ENCODE measurements at regions not wholly inside any gene's neighbourhood (a gene's known extent, or its start where the extent isn't known, plus 50 kb on each side); places are given as distances from the start of the nearest gene placed in this dataset.
"Not testable (repeated sequence)": the region's sequence is repeated elsewhere in the genome, so short reads cannot be mapped to it uniquely, and the experiment has no call there.

GRCh38 chr15:69554279-69554961 is 101.8 kb downstream of the RPLP1 start:
- DNase-seq, result no peak

- no peak for DNase-seq
These were observed 102.5 kb downstream of the RPLP1 start for GRCh38 chr15:69555080-69555479.

GRCh38 chr15:69556344-69556743 is 103.7 kb downstream of the RPLP1 start:
- DNase-seq, result no peak

GRCh38 chr15:69557020-69557706 is 104.5 kb downstream of the RPLP1 start:
- DNase-seq, result no peak

- no peak for DNase-seq
These were observed 105.2 kb downstream of the RPLP1 start for GRCh38 chr15:69557707-69558409.

GRCh38 chr15:69559440-69560190 is 107.0 kb downstream of the RPLP1 start:
- no peak for DNase-seq

GRCh38 chr15:69561071-69561784 is 108.6 kb downstream of the RPLP1 start:
- no peak for DNase-seq

GRCh38 chr15:69562116-69562515 is 109.5 kb downstream of the RPLP1 start:
- DNase-seq, result no peak

GRCh38 chr15:69562564-69562963 is 109.9 kb downstream of the RPLP1 start:
- no peak for DNase-seq

- DNase-seq, result no peak
These were observed 112.5 kb downstream of the RPLP1 start for GRCh38 chr15:69565066-69565655.

- not testable (repeated sequence) for DNase-seq
These were observed 114.7 kb downstream of the RPLP1 start for GRCh38 chr15:69567238-69567760.

- DNase-seq, result no peak
These were observed 115.8 kb downstream of the RPLP1 start for GRCh38 chr15:69568173-69569009.

GRCh38 chr15:69570454-69570853 is 117.8 kb downstream of the RPLP1 start:
- DNase-seq, result no peak

GRCh38 chr15:69570997-69571396 is 118.4 kb downstream of the RPLP1 start:
- DNase-seq, result no peak

GRCh38 chr15:69573278-69573677 is 120.7 kb downstream of the RPLP1 start:
- DNase-seq, result not testable (repeated sequence)

GRCh38 chr15:69573815-69574475 is 121.3 kb downstream of the RPLP1 start:
- peak in 2 of 5 experiments; percentile 9 to 60 for DNase-seq

GRCh38 chr15:69574506-69574905 is 121.9 kb downstream of the RPLP1 start:
- no peak for DNase-seq

GRCh38 chr15:69575387-69575786 is 122.8 kb downstream of the RPLP1 start:
- DNase-seq, result no peak

- peak; percentile 28 to 50 (median 43) for DNase-seq
These were observed 123.5 kb downstream of the RPLP1 start for GRCh38 chr15:69576035-69576526.

GRCh38 chr15:69576948-69577351 is 124.3 kb downstream of the RPLP1 start:
- DNase-seq, result no peak

All from T-helper 2 cell (primary cell).